GM12878 (cell line): ENCODE measurements at regions not wholly inside any gene's neighbourhood (a gene's known extent, or its start where the extent isn't known, plus 50 kb on each side); places are given as distances from the start of the nearest gene placed in this dataset.

Experiments used
- ATAC-seq: fragments of 200-7000 bp; cut with Tn5 transposase; 3 replicates; pipeline ENCODE4 v1.9.1; 2020; ENCODE audit warnings: mild to moderate bottlenecking, moderate library complexity
- BruUV-seq: library from RNA; stranded (reverse); fragments of 400-500 nt; replicated peaks from 2 replicates; lab custom pipeline; 2021; lab: Mats Ljungman, UMichigan
- CTCF ChIA-PET: fragments of 300-600 bp; sonication (Branson Sonifier 250); formaldehyde crosslinking; extraction: SDS; loops from one replicate; lab custom pipeline; 2021; ENCODE audit warnings: inconsistent platforms; lab: Yijun Ruan, JAX
- POLR2A ChIA-PET: fragments of 350-600 bp; formaldehyde crosslinking; extraction: SDS; loops from one replicate; lab custom pipeline; 2021; ENCODE audit warnings: inconsistent platforms; lab: Charles Lee
- RAD21 ChIA-PET: fragments of 300-600 bp; sonication (Branson Sonifier 250); formaldehyde crosslinking; loops from one replicate; lab custom pipeline; 2023; ENCODE audit warnings: antibody characterized with exemption; ENCODE audit not compliant: unreplicated experiment; lab: Charles Lee
- SMC1A ChIA-PET: fragments of 300-600 bp; sonication (Branson Sonifier 250); formaldehyde crosslinking; loops from one replicate; lab custom pipeline; 2023; ENCODE audit not compliant: unreplicated experiment, uncharacterized antibody; lab: Charles Lee
- DNase-seq: peaks from one replicate; pipeline ENCODE4 v3.0.0-alpha.2; 2011; ENCODE audit warnings: low read depth, low spot score
- FAIRE-seq: peaks from 3 replicates; lab custom pipeline; 2011; peaks lifted over from hg19 to GRCh38; lab: Jason Lieb, UNC
- H2AFZ ChIP-seq: 2 replicates; pipeline ENCODE4 v1.6.0; 2011; ENCODE audit warnings: low read depth, low read length, control low read depth; ENCODE audit not compliant: control insufficient read depth
- H3K27ac ChIP-seq: 2 replicates; pipeline ENCODE4 v1.5.1; 2011; ENCODE audit warnings: control low read depth; ENCODE audit not compliant: control insufficient read depth, insufficient read depth
- H3K27me3 ChIP-seq, 2 experiments: replicated peaks in 1 of 2; 2 replicates each; pipeline versions ENCODE4 v1.6.0 to v1.6.1; 2011; ENCODE audit warnings: low read length in 1 of 2; ENCODE audit not compliant: control insufficient read depth in 2 of 2, insufficient read depth in 2 of 2
- H3K36me3 ChIP-seq, 2 experiments: 2 replicates each; pipeline ENCODE4 v1.5.1; 2011; ENCODE audit warnings: low read length in 1 of 2; ENCODE audit not compliant: control insufficient read depth in 2 of 2, insufficient read depth in 2 of 2
- H3K4me1 ChIP-seq: 2 replicates; pipeline ENCODE4 v1.6.1; 2011; ENCODE audit warnings: mild to moderate bottlenecking, low read length, moderate library complexity, mixed read lengths; ENCODE audit not compliant: control insufficient read depth, insufficient read depth
- H3K4me2 ChIP-seq: 2 replicates; pipeline ENCODE4 v1.6.0; 2011; ENCODE audit warnings: control low read depth; ENCODE audit not compliant: control insufficient read depth, insufficient read depth
- H3K4me3 ChIP-seq: fragments of 200-600 bp; sonication (generic); 2 replicates; pipeline ENCODE4 v1.5.1; 2016
- H3K79me2 ChIP-seq: 2 replicates; pipeline ENCODE4 v1.6.0; 2011; ENCODE audit warnings: low read length; ENCODE audit not compliant: control insufficient read depth, insufficient read depth
- H3K9ac ChIP-seq: 2 replicates; pipeline ENCODE4 v1.8.0; 2011; ENCODE audit warnings: low read length, control low read depth, mixed read lengths; ENCODE audit not compliant: control insufficient read depth, insufficient read depth
- H3K9me3 ChIP-seq: replicated peaks from 3 replicates; pipeline ENCODE4 v1.5.1; 2011; ENCODE audit warnings: mild to moderate bottlenecking, low read length; ENCODE audit not compliant: control insufficient read depth, insufficient read depth
- H4K20me1 ChIP-seq: 2 replicates; pipeline ENCODE4 v1.6.0; 2011; ENCODE audit not compliant: control insufficient read depth, insufficient read depth
- ATF7 ChIP-seq: fragments of 450-650 bp; IDR thresholded peaks from 2 replicates; pipeline ENCODE4 v1.6.1; 2016; ENCODE audit warnings: low read depth, mild to moderate bottlenecking
- BACH1 ChIP-seq: fragments of 450-650 bp; IDR thresholded peaks from 2 replicates; pipeline ENCODE4 v1.6.1; 2017; ENCODE audit warnings: mild to moderate bottlenecking, borderline replicate concordance
- CBX3 ChIP-seq: fragments of 200-600 bp; sonication (generic); IDR thresholded peaks from 2 replicates; pipeline ENCODE4 v1.6.1; 2016; ENCODE audit warnings: low read depth, borderline replicate concordance
- E2F4 ChIP-seq: IDR thresholded peaks from 2 replicates; pipeline ENCODE4 v1.6.1; 2012; ENCODE audit warnings: low read depth, low read length, improper control_type of control experiment
- EED ChIP-seq: sonication (generic); IDR thresholded peaks from 2 replicates; pipeline ENCODE4 v1.6.1; 2016; ENCODE audit warnings: antibody characterized with exemption, low read depth
- ESRRA ChIP-seq: IDR thresholded peaks from 2 replicates; pipeline ENCODE4 v1.6.1; 2012; ENCODE audit warnings: mild to moderate bottlenecking, low read length, improper control_type of control experiment
- EZH2 ChIP-seq: IDR thresholded peaks from 2 replicates; pipeline ENCODE4 v1.6.1; 2012; ENCODE audit warnings: low read depth, mild to moderate bottlenecking, control low read depth, inconsistent platforms, low read length, borderline replicate concordance; ENCODE audit not compliant: control insufficient read depth
- GABPA ChIP-seq: IDR thresholded peaks from 2 replicates; pipeline ENCODE4 v1.6.1; 2014; ENCODE audit warnings: antibody characterized with exemption, low read depth, mild to moderate bottlenecking, inconsistent platforms
- HCFC1 ChIP-seq: fragments of 150-350 bp; IDR thresholded peaks from 2 replicates; pipeline ENCODE4 v1.6.1; 2014; ENCODE audit warnings: low read length
- HDAC6 ChIP-seq: fragments of 200-600 bp; sonication (generic); IDR thresholded peaks from one replicate; pipeline ENCODE4 v1.8.0; 2017; ENCODE audit warnings: antibody characterized with exemption; ENCODE audit not compliant: unreplicated experiment
- IKZF1 ChIP-seq: fragments of 450-650 bp; conservative IDR thresholded peaks from 2 replicates; pipeline ENCODE4 v1.6.1; 2017; ENCODE audit warnings: antibody characterized with exemption, mild to moderate bottlenecking
- IRF4 ChIP-seq: IDR thresholded peaks from 2 replicates; pipeline ENCODE4 v1.6.1; 2011; ENCODE audit warnings: low read depth, low read length
- KAT2A ChIP-seq: conservative IDR thresholded peaks from 2 replicates; pipeline ENCODE4 v1.6.1; 2011; ENCODE audit warnings: low read depth, low read length; ENCODE audit not compliant: control insufficient read depth
- NBN ChIP-seq: fragments of 450-650 bp; IDR thresholded peaks from 2 replicates; pipeline ENCODE4 v1.6.1; 2016
- NFXL1 ChIP-seq: fragments of 450-650 bp; IDR thresholded peaks from 2 replicates; pipeline ENCODE4 v1.6.1; 2017; ENCODE audit warnings: antibody characterized with exemption, mild to moderate bottlenecking, borderline replicate concordance
- SRF ChIP-seq, 2 experiments: IDR thresholded peaks; 2 replicates each; pipeline ENCODE4 v1.6.1; 2011; ENCODE audit warnings: low read depth in 2 of 2, low read length in 2 of 2, mild to moderate bottlenecking in 1 of 2, moderate library complexity in 1 of 2
- TCF3 ChIP-seq: IDR thresholded peaks from 2 replicates; pipeline ENCODE4 v1.6.1; 2012; ENCODE audit warnings: low read depth, mild to moderate bottlenecking, low read length, borderline replicate concordance; ENCODE audit not compliant: insufficient read depth
- TCF7 ChIP-seq: IDR thresholded peaks from 2 replicates; pipeline ENCODE4 v1.6.1; 2014; ENCODE audit warnings: antibody characterized with exemption, borderline replicate concordance
- YBX1 ChIP-seq: fragments of 450-650 bp; IDR thresholded peaks from 2 replicates; pipeline ENCODE4 v1.6.1; 2016; ENCODE audit warnings: antibody characterized with exemption
- ZNF24 ChIP-seq: fragments of 450-650 bp; IDR thresholded peaks from 2 replicates; pipeline ENCODE4 v1.6.1; 2017; ENCODE audit warnings: antibody characterized with exemption, mild to moderate bottlenecking
- ZNF274 ChIP-seq: IDR thresholded peaks from one replicate; pipeline ENCODE4 v1.8.0; 2011; ENCODE audit not compliant: insufficient read length, insufficient read depth
- ZSCAN29 ChIP-seq: fragments of 450-650 bp; IDR thresholded peaks from 2 replicates; pipeline ENCODE4 v1.6.1; 2017; ENCODE audit warnings: mild to moderate bottlenecking, moderate library complexity
- WGBS: methylation state at CpG from one replicate; pipeline ENCODE4 v1.1.6; 2016; ENCODE audit warnings: low lambda C conversion rate; ENCODE audit not compliant: insufficient replicate concordance, insufficient coverage; ENCODE audit errors: missing lambda C conversion rate; 5-methylcytosine and 5-hydroxymethylcytosine counted together
- in situ Hi-C: fragments of 300-500 bp; cut with MboI; formaldehyde crosslinking; loops from 9 replicates; pipeline ENCODE4 v1.14.3; 2018; ENCODE audit warnings: mixed read lengths
- intact Hi-C: fragments of 100-400 bp; cut with micrococcal nuclease; formaldehyde crosslinking; loops from one replicate; pipeline ENCODE4 v1.14.2; 2022; ENCODE audit not compliant: unreplicated experiment

- H3K27me3 ChIP-seq, result peaks cover 0 to 7% of the 10 kb centered on the region in 2 experiments; a peak in 2 of 4 replicates
- in situ Hi-C loops, result no loop called here
- no peaks in the 10 kb centered on the region; the same call in 2 of the 3 replicates for H3K9me3 ChIP-seq
- H3K4me1 ChIP-seq, result no peaks in the 10 kb centered on the region
- H3K79me2 ChIP-seq, result no peaks in the 10 kb centered on the region
- intact Hi-C loops, result no loop called here
- ChIA-PET SMC1A (no interaction called here), CTCF (interaction anchor here (0.8 to 1.1 kb wide), 3 partner anchors 63 to 90 kb away, joined by 3 to 4 read pairs (median 3); no protein-coding TSS in a partner anchor), RAD21 (interaction anchor here (0.6 to 1.0 kb wide), 2 partner anchors 15 to 373 kb away, joined by 3 to 4 read pairs; no protein-coding TSS in a partner anchor), POLR2A (no interaction called here)
- FAIRE-seq, result no peak
- no peak for TF ChIP-seq GABPA
- TF ChIP-seq ATF7, result no peak
- TF ChIP-seq IKZF1, result no peak
- no peak for TF ChIP-seq BACH1
- TF ChIP-seq NBN, result no peak
- TF ChIP-seq YBX1, result no peak
- no peak for TF ChIP-seq ZNF24
- no peak for TF ChIP-seq NFXL1
- no peak for TF ChIP-seq CBX3
- no peaks in the 10 kb centered on the region for H3K36me3 ChIP-seq
- H3K27ac ChIP-seq, result no peak overlapping the region
- BruUV-seq, result no TSS peak
- no peak overlapping the region for H3K9ac ChIP-seq
- ATAC-seq, result no peak
- no peaks in the 10 kb centered on the region for H4K20me1 ChIP-seq
- no peak for DNase-seq
- no peak overlapping the region for H3K4me2 ChIP-seq
- no peak overlapping the region for H2AFZ ChIP-seq
- WGBS, result 3% methylated on average over 5 of the region's 5 CpGs
- no peak overlapping the region for H3K4me3 ChIP-seq
Observed at GRCh38 chr12:53836119-53836655, 84.4 kb upstream of the CISTR start.

- Histone ChIP-seq H4K20me1 (no peaks in the 10 kb centered on the region), H3K79me2 (no peaks in the 10 kb centered on the region), H3K9ac (no peak overlapping the region), H3K4me3 (no peak overlapping the region), H3K4me1 (no peaks in the 10 kb centered on the region), H3K9me3 (no peaks in the 10 kb centered on the region), H2AFZ (no peak overlapping the region), H3K27me3 (peaks cover 0 to 5% of the 10 kb centered on the region in 2 experiments; a peak in 1 of 4 replicates), H3K4me2 (no peak overlapping the region), H3K36me3 (no peaks in the 10 kb centered on the region), H3K27ac (no peak overlapping the region)
- ChIA-PET POLR2A (no interaction called here), CTCF (no interaction called here), RAD21 (no interaction called here), SMC1A (no interaction called here)
- no TSS peak for BruUV-seq
- DNase-seq (no peak), FAIRE-seq (no peak), ATAC-seq (no peak)
- in situ Hi-C loops (no loop called here), intact Hi-C loops (no loop called here)
- 5% methylated on average over 2 of the region's 2 CpGs for WGBS
- TF ChIP-seq E2F4 (no peak), HCFC1 (no peak), GABPA (no peak), SRF (IDR thresholded peaks at IDR 0.05; ENCODE audit: low read depth in 2 of 2, low read length in 2 of 2) (no peak), ESRRA (no peak), EZH2 (no peak), TCF7 (no peak), KAT2A (no peak), EED (no peak), ZSCAN29 (no peak), HDAC6 (no peak), TCF3 (no peak), IKZF1 (no peak), ZNF274 (no peak), IRF4 (no peak)
Observed at GRCh38 chr12:53838978-53839377, 87.2 kb upstream of the CISTR start.
